Gastroesophageal sphincter (tissue), 3 donors: ENCODE measurements at regions not wholly inside any gene's neighbourhood (a gene's known extent, or its start where the extent isn't known, plus 50 kb on each side); places are given as distances from the start of the nearest gene placed in this dataset.

Experiments used
- POLR2A ChIP-seq, 2 donors: fragments of 450-650 bp; IDR thresholded peaks; one replicate each; pipeline ENCODE4 v1.6.1; 2017; ENCODE audit warnings: antibody characterized with exemption in 2 of 2, mild to moderate bottlenecking in 2 of 2, moderate library complexity in 1 of 2
- TF ChIP-seq, protein P1 (sequence below), 4 experiments: fragments of 200-600 bp in 2 of 4; fragments of 450-650 bp in 2 of 4; sonication (generic) in 1 of 4; IDR thresholded peaks; one replicate each; pipeline ENCODE4 v1.5.1; 2017 to 2019; ENCODE audit warnings: antibody characterized with exemption in 4 of 4, mild to moderate bottlenecking in 2 of 4, moderate library complexity in 2 of 4

DNA sequence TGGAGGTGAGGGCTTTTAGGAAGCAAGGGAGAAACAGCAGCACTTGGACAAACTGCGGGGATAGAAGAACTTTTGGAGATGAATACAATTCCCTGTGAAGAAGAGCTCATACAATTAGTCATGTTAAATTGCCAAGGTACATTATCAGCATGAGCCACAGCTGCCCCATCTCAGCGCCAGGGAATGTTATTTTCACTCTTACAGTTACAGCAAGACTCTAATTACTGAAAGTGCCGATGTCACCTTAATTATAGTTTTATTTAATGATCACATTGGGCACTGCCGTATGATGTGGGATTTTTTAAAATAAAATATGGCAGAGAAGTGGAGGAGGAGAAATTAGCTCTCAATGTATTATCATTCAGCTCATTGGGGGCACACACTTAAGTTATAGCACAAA, 144.8 kb upstream of the MON1B start:
- TF ChIP-seq, protein P1, sequence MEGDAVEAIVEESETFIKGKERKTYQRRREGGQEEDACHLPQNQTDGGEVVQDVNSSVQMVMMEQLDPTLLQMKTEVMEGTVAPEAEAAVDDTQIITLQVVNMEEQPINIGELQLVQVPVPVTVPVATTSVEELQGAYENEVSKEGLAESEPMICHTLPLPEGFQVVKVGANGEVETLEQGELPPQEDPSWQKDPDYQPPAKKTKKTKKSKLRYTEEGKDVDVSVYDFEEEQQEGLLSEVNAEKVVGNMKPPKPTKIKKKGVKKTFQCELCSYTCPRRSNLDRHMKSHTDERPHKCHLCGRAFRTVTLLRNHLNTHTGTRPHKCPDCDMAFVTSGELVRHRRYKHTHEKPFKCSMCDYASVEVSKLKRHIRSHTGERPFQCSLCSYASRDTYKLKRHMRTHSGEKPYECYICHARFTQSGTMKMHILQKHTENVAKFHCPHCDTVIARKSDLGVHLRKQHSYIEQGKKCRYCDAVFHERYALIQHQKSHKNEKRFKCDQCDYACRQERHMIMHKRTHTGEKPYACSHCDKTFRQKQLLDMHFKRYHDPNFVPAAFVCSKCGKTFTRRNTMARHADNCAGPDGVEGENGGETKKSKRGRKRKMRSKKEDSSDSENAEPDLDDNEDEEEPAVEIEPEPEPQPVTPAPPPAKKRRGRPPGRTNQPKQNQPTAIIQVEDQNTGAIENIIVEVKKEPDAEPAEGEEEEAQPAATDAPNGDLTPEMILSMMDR (IDR thresholded peaks at IDR 0.05), result no peak
- no peak for TF ChIP-seq POLR2A (IDR thresholded peaks at IDR 0.05)
